WERI-Rb-1 (cell line): ENCODE measurements at regions not wholly inside any gene's neighbourhood (a gene's known extent, or its start where the extent isn't known, plus 50 kb on each side); places are given as distances from the start of the nearest gene placed in this dataset.

Experiments used
- DNase-seq: peaks from one replicate; pipeline ENCODE4 v3.0.0-alpha.2; 2020
- H3K27ac ChIP-seq: fragments of 250-450 bp; sonication (Bioruptor Pico); 2 replicates; pipeline ENCODE4 v1.5.1; 2020; ENCODE audit warnings: mild to moderate bottlenecking, moderate library complexity
- H3K27me3 ChIP-seq: fragments of 250-450 bp; sonication (Bioruptor Pico); 2 replicates; pipeline ENCODE4 v1.5.1; 2021; ENCODE audit warnings: mild to moderate bottlenecking, low read depth, moderate library complexity; ENCODE audit not compliant: insufficient read depth, severe bottlenecking
- H3K36me3 ChIP-seq: fragments of 250-450 bp; sonication (Bioruptor Pico); 2 replicates; pipeline ENCODE4 v1.5.1; 2020; ENCODE audit warnings: mild to moderate bottlenecking, moderate library complexity
- H3K4me3 ChIP-seq: 2 replicates; pipeline ENCODE4 v1.5.1; 2011; ENCODE audit warnings: low read depth, mild to moderate bottlenecking, control low read depth, low read length
- H3K9me3 ChIP-seq: fragments of 250-450 bp; sonication (Bioruptor Pico); 2 replicates; pipeline ENCODE4 v1.5.1; 2021; ENCODE audit warnings: mild to moderate bottlenecking, moderate library complexity; ENCODE audit not compliant: severe bottlenecking
- TF ChIP-seq, protein P1 (sequence below): IDR thresholded peaks from 2 replicates; pipeline ENCODE4 v1.5.1; 2011; ENCODE audit warnings: low read depth, mild to moderate bottlenecking, control low read depth, inconsistent platforms, low read length

DNA sequence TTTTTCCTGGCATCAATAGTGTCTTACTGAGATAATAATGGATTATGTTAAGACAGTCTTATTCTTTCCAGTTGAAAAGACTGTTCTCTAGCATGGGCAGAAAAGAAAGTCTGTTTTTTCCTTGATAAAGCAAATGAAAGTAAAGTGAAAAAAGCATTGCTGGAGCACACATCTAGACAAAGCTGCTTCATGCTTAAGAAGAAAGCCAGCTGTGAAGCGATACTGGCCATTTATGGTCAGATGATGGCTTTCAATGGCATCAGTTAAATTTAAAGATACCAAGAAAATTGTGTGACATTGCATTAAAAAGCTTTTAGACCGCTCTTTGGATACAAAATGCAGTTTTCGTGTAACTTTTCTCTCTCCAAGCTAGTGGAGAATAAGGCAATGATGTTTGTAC lies 242.1 kb upstream of the TRAM1L1 start:
- DNase-seq, result no peak
- no peaks in the 10 kb centered on the region for H3K9me3 ChIP-seq
- no peaks in the 10 kb centered on the region for H3K36me3 ChIP-seq
- H3K27me3 ChIP-seq, result no peaks in the 10 kb centered on the region
- H3K4me3 ChIP-seq, result no peak overlapping the region
- TF ChIP-seq, protein P1, sequence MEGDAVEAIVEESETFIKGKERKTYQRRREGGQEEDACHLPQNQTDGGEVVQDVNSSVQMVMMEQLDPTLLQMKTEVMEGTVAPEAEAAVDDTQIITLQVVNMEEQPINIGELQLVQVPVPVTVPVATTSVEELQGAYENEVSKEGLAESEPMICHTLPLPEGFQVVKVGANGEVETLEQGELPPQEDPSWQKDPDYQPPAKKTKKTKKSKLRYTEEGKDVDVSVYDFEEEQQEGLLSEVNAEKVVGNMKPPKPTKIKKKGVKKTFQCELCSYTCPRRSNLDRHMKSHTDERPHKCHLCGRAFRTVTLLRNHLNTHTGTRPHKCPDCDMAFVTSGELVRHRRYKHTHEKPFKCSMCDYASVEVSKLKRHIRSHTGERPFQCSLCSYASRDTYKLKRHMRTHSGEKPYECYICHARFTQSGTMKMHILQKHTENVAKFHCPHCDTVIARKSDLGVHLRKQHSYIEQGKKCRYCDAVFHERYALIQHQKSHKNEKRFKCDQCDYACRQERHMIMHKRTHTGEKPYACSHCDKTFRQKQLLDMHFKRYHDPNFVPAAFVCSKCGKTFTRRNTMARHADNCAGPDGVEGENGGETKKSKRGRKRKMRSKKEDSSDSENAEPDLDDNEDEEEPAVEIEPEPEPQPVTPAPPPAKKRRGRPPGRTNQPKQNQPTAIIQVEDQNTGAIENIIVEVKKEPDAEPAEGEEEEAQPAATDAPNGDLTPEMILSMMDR, result no peak
- no peak overlapping the region for H3K27ac ChIP-seq

DNA sequence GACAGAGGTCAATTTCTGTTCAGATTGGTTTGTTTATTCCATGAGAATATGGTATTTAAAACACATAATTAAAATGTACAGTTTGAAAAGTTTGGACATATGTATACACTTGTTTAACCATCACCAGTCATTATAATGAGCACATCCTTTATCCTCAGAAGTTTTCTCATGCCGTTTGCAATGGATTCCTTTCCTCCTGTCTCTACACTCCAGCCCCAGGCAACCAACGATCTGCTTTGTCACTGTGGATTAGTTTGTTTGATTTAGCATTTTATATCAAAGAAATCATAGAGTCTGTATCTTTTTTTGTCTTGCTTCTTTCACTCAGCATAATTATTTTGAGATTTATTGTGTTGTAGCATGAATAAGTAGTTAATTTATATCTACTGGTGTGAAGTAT lies 243.0 kb upstream of the TRAM1L1 start:
- H3K27ac ChIP-seq, result no peak overlapping the region
- no peaks in the 10 kb centered on the region for H3K36me3 ChIP-seq
- H3K4me3 ChIP-seq, result no peak overlapping the region
- TF ChIP-seq, protein P1, result no peak
- H3K27me3 ChIP-seq, result no peaks in the 10 kb centered on the region
- H3K9me3 ChIP-seq, result no peaks in the 10 kb centered on the region
- DNase-seq, result no peak

DNA sequence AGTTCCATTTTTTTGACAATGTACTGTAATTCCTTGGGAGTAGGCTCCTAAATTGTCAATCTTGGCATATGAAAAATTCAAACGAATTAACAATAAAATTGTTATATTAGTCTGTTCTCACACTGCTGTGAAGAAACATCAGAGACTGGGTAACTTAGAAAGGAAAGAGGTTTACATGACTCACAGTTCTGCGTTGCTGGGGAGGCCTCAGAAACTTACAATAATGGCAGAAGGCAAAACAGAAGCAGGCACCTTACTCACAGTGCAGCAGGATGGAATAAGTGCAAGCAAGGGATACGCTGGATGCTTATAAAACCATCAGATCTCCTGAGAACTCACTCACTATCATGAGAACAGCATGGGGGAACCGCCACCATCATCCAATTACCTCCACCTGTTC lies 246.4 kb upstream of the TRAM1L1 start:
- Histone ChIP-seq H3K27ac (no peak overlapping the region), H3K9me3 (no peaks in the 10 kb centered on the region), H3K36me3 (no peaks in the 10 kb centered on the region), H3K27me3 (no peaks in the 10 kb centered on the region), H3K4me3 (no peak overlapping the region)
- TF ChIP-seq, protein P1, result no peak
- no peak for DNase-seq

DNA sequence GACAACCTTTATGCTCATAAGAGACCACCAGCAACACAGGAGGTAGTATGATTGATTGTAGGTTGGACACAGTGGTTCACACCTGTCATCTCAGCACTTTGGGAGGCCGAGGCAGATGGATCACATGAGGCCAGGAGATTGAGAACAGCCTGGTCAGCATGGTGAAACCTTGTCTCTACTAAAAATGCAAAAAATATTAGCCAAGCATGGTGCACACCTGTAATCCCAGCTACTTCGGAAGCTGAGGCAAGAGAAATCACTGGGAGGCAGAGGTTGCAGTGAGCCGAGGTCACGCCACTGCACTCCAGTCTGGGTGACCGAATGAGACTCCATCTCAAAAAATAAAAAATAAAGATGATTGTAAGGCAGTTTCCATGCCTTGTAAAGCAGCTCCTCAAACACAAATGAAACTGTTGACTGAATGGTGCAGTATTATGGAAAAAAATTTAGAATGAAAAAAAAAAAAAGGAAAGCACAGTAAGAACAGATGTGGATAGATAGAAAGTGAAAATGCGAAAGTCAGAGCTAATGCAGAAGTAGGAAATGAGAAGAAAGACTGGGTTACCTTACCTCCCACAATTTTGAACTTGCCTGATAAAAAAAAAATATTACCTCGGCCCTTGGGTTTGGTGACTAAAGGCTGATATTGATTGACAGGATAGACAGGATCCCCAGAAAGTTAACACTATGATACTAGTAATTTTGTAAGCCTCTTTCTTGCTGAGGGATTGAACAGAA lies 249.2 kb upstream of the TRAM1L1 start:
- Histone ChIP-seq H3K36me3 (no peaks in the 10 kb centered on the region), H3K9me3 (no peaks in the 10 kb centered on the region), H3K27me3 (no peaks in the 10 kb centered on the region), H3K27ac (no peak overlapping the region), H3K4me3 (no peak overlapping the region)
- DNase-seq, result no peak
- TF ChIP-seq, protein P1, result no peak

DNA sequence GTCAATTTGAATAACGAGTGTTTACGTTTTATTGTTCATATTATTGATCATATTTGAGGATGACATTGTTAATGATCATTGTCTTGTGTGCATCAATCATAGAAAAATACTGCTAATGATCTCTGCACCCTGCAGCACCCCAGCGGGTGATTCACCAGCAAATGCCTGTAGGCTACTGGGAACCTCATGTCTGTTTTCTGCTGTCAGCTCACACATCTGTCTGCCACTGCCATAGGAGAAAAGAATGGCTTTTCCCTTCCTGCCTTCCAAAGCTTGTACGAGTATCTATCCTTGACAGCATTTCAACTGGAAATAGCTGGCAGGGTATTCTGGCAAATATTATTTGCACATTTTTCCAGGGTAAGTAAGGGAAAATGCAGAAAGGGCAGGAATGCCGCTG lies 272.1 kb upstream of the TRAM1L1 start:
- H3K27ac ChIP-seq, result no peak overlapping the region
- no peak for DNase-seq
- no peaks in the 10 kb centered on the region for H3K36me3 ChIP-seq
- TF ChIP-seq, protein P1, result no peak
- H3K27me3 ChIP-seq, result no peaks in the 10 kb centered on the region
- H3K9me3 ChIP-seq, result no peaks in the 10 kb centered on the region
- H3K4me3 ChIP-seq, result no peak overlapping the region

DNA sequence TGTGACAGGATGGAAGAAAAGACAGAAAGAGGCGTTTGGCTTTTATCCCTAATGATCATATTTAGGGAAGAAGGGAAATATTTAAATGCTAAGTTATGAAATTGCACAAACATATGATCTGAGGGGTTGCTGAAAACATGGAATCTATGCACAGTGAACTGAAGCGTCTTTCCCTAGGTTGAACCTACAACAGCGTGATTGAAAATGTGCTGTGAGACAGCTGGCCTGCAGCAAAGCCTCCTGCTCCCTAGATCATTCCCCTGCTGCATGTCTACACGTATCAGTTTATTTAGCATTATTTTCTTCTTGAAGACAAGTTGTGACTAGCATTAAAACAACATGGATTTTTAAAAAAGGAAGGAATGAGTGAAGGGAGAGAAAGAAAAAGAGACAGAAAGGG lies 272.5 kb upstream of the TRAM1L1 start:
- TF ChIP-seq, protein P1, result no peak

More for the DNA sequence above, 272.5 kb upstream of the TRAM1L1 start:
- Histone ChIP-seq H3K27me3 (no peaks in the 10 kb centered on the region), H3K4me3 (no peak overlapping the region), H3K36me3 (no peaks in the 10 kb centered on the region), H3K9me3 (no peaks in the 10 kb centered on the region), H3K27ac (no peak overlapping the region)
- DNase-seq, result no peak
